ENCODE measurements at regions not wholly inside any gene's neighbourhood (a gene's known extent, or its start where the extent isn't known, plus 50 kb on each side); places are given as distances from the start of the nearest gene placed in this dataset.

DNA sequence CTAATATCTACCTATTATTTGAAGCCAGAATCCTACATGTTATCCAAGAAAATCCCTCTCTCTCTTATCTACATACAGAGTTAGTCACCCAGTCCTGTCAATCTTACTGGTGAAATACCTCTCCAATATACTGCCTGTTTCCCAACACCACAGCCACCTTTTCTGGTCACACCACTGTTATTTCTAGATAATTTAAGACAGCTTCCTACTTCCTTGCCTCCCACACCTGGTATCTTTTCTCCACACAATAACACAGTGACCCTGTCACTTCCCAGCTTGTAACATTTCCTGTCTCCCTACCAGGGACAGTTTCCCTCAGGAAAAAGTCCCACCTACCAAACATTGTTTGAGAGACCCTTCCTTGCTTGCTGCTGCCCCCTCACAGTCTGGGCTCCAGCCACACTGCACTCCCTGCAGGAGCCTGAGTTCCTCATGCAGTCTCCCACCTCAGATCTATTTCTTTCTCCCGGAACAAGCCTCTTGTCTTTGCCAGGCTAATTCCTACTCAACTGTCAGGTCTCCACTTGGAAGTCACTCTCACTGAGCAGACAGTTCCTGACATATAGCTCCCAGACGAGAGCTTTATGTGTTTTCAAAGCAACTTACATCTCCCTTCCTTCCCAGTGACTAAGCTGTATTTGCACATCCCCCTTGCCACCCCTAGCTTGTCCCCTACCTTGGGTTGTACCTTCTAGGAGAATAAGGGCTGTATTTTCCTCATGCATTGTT lies 73.6 kb upstream of the QRFPR start:
- Mint-ChIP-seq H3K4me3 (no peak overlapping the region), H3K36me3 (no peaks in the 10 kb centered on the region), H3K4me1 (no peaks in the 10 kb centered on the region), H3K9me3 (no peaks in the 10 kb centered on the region), H3K27me3 (peaks cover 23 to 32% of the 10 kb centered on the region in 2 donors), H3K27ac (no peak overlapping the region)
- Histone ChIP-seq H3K27ac (ENCODE audit: low read length) (no peak overlapping the region), H3K9me3 (no peaks in the 10 kb centered on the region), H3K27me3 (replicated peaks in 1 of 2; ENCODE audit: control insufficient read depth in 2 of 2, extremely low read depth in 1 of 2, insufficient read depth in 2 of 2, low read length in 1 of 2) (peaks cover 0 to 6% of the 10 kb centered on the region in 2 experiments), H3K36me3 (ENCODE audit: control insufficient read depth in 2 of 2, extremely low read depth in 1 of 2, insufficient read depth in 1 of 2, low read length in 1 of 2) (no peaks in the 10 kb centered on the region), H3K4me1 (ENCODE audit: control insufficient read depth in 1 of 2, extremely low read depth in 1 of 2, insufficient read depth in 2 of 2, low read length in 2 of 2) (no peaks in the 10 kb centered on the region), H3K4me3 (ENCODE audit: control insufficient read depth in 1 of 2, extremely low read depth in 1 of 2, low read length in 1 of 2) (no peak overlapping the region)
- ChIA-PET CTCF (no interaction called here), POLR2A (no interaction called here)
- DNase-seq: no peak
- WGBS (ENCODE audit: insufficient coverage): 50% methylated on average over 1 of the region's 2 CpGs
- ATAC-seq (replicated peaks in 1 of 4): no peak

DNA sequence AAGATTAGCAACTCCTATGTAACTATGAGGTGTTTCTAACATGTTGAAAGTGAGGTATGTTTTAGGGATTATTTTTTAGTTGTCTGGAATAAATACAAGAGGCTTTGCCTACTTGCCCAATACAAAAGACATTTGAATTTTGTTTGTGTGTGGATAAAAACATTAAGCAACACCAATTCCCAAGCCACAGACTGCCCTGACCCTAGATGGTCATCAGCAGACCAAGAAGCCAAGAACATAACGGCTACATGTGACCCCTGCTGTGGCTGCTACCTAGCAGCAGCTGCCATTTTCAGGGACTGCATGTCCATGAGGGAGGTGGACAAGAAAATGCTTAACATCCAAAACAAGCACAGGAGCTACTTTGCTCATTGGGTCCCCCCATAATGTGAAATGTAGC lies 70.5 kb upstream of the QRFPR start:
- WGBS (ENCODE audit: insufficient coverage): no CpG with 5 or more reads among the region's 1 CpG
- Histone ChIP-seq H3K9me3 (no peaks in the 10 kb centered on the region), H3K4me3 (ENCODE audit: control insufficient read depth in 1 of 2, extremely low read depth in 1 of 2, low read length in 1 of 2) (no peak overlapping the region), H3K4me1 (ENCODE audit: control insufficient read depth in 1 of 2, extremely low read depth in 1 of 2, insufficient read depth in 2 of 2, low read length in 2 of 2) (no peaks in the 10 kb centered on the region), H3K27ac (ENCODE audit: low read length) (no peak overlapping the region), H3K27me3 (replicated peaks in 1 of 2; ENCODE audit: control insufficient read depth in 2 of 2, extremely low read depth in 1 of 2, insufficient read depth in 2 of 2, low read length in 1 of 2) (peaks cover 0 to 6% of the 10 kb centered on the region in 2 experiments), H3K36me3 (ENCODE audit: control insufficient read depth in 2 of 2, extremely low read depth in 1 of 2, insufficient read depth in 1 of 2, low read length in 1 of 2) (no peaks in the 10 kb centered on the region)
- Mint-ChIP-seq H3K9me3 (no peaks in the 10 kb centered on the region), H3K27ac (no peak overlapping the region), H3K4me3 (no peak overlapping the region), H3K4me1 (no peaks in the 10 kb centered on the region), H3K36me3 (no peaks in the 10 kb centered on the region), H3K27me3 (peaks cover 19 to 21% of the 10 kb centered on the region in 2 donors)
- no peak for DNase-seq
- ChIA-PET POLR2A (no interaction called here), CTCF (no interaction called here)
- ATAC-seq (replicated peaks in 1 of 4): no peak

DNA sequence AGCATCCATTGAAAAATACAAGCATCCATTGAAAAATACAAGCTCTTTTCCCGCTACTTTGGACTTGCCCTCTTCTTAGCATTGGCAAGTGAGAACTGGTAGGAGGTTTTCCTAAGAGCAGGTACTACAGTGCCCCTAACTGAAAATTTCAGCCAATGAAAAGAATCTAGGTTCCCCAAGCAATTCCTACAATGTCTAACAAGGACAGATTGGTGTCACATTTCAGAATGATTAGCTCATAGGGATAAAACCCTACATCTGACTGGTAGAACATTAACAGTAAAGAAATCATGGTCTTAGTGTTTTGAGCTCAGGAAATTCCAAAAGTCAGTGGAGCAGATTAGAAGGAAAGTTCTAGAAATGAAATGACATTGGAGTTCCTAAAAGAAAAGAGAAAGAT lies 68.6 kb upstream of the QRFPR start:
- CTCF ChIA-PET: no interaction called here
- no peak for DNase-seq
- no CpG with 5 or more reads among the region's 1 CpG for WGBS (ENCODE audit: insufficient coverage)

DNA sequence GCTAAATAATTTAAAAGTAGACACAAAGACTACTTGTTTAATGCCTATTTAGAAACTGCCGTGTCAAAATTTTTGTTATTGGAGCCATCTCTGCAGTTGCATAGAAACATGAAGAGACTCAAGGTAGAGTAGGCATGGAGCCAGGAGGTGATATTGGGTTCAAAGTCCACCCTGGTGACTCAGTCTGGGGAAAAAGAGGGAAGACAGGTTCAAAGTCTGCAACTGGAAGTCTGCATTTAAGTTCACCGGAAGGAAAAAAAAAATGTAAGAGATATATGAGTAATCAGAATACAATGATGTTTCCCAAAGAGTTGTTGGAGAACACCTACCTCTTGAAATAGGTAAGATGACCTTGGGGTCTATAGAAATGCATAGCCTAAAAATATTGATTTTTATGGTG lies 67.4 kb upstream of the QRFPR start:
- ChIA-PET CTCF (no interaction called here), POLR2A (no interaction called here)
- no peaks in the 10 kb centered on the region for H3K9me3 ChIP-seq
- no peak for ATAC-seq (replicated peaks in 1 of 4)
- H3K27ac ChIP-seq (ENCODE audit: low read length): no peak overlapping the region
- H3K36me3 ChIP-seq (ENCODE audit: control insufficient read depth in 2 of 2, extremely low read depth in 1 of 2, insufficient read depth in 1 of 2, low read length in 1 of 2): no peaks in the 10 kb centered on the region
- no CpG with 5 or more reads among the region's 2 CpGs for WGBS (ENCODE audit: insufficient coverage)
- Mint-ChIP-seq H3K9me3 (no peaks in the 10 kb centered on the region), H3K36me3 (no peaks in the 10 kb centered on the region), H3K4me3 (no peak overlapping the region), H3K27ac (no peak overlapping the region), H3K4me1 (no peaks in the 10 kb centered on the region), H3K27me3 (peaks cover 5 to 27% of the 10 kb centered on the region in 2 donors)
- H3K27me3 ChIP-seq (replicated peaks in 1 of 2; ENCODE audit: control insufficient read depth in 2 of 2, extremely low read depth in 1 of 2, insufficient read depth in 2 of 2, low read length in 1 of 2): no peaks in the 10 kb centered on the region
- no peak for DNase-seq
- H3K4me1 ChIP-seq (ENCODE audit: control insufficient read depth in 1 of 2, extremely low read depth in 1 of 2, insufficient read depth in 2 of 2, low read length in 2 of 2): no peaks in the 10 kb centered on the region
- no peak overlapping the region for H3K4me3 ChIP-seq (ENCODE audit: control insufficient read depth in 1 of 2, extremely low read depth in 1 of 2, low read length in 1 of 2)

More for the DNA sequence above, 68.6 kb upstream of the QRFPR start:
- no peaks in the 10 kb centered on the region for H3K9me3 Mint-ChIP-seq
- POLR2A ChIA-PET: no interaction called here
- no peak overlapping the region for H3K4me3 Mint-ChIP-seq
- Histone ChIP-seq H3K4me3 (ENCODE audit: control insufficient read depth in 1 of 2, extremely low read depth in 1 of 2, low read length in 1 of 2) (no peak overlapping the region), H3K36me3 (ENCODE audit: control insufficient read depth in 2 of 2, extremely low read depth in 1 of 2, insufficient read depth in 1 of 2, low read length in 1 of 2) (no peaks in the 10 kb centered on the region), H3K4me1 (ENCODE audit: control insufficient read depth in 1 of 2, extremely low read depth in 1 of 2, insufficient read depth in 2 of 2, low read length in 2 of 2) (no peaks in the 10 kb centered on the region), H3K27ac (ENCODE audit: low read length) (no peak overlapping the region), H3K27me3 (replicated peaks in 1 of 2; ENCODE audit: control insufficient read depth in 2 of 2, extremely low read depth in 1 of 2, insufficient read depth in 2 of 2, low read length in 1 of 2) (no peaks in the 10 kb centered on the region), H3K9me3 (no peaks in the 10 kb centered on the region)
- H3K4me1 Mint-ChIP-seq: no peaks in the 10 kb centered on the region
- ATAC-seq (replicated peaks in 1 of 4): no peak
- no peak overlapping the region for H3K27ac Mint-ChIP-seq
- peaks cover 11 to 26% of the 10 kb centered on the region in 2 donors for H3K27me3 Mint-ChIP-seq
- no peaks in the 10 kb centered on the region for H3K36me3 Mint-ChIP-seq

DNA sequence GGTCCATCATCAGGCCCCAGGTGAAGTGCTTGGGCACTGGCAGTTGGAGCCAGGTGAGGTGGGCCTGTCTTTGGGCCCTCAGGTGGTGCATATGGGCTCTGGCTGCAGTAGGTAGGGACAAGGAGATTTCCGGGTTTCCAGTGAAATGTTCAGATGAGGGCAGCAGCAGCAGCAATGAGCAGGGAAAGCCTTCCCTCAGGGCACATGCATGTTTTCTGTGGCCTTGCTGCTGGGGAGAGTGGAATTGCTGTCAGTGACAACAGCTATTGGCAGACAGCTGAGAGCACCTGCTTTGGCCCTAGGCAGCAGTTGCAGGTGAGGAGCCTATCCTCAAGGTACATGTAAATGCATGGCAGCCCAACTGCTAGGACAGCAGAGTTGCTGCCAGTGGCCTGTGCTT lies 58.9 kb upstream of the QRFPR start:
- H3K27me3 ChIP-seq (replicated peaks in 1 of 2; ENCODE audit: control insufficient read depth in 2 of 2, extremely low read depth in 1 of 2, insufficient read depth in 2 of 2, low read length in 1 of 2): peaks cover 0 to 7% of the 10 kb centered on the region in 2 experiments
- POLR2A ChIA-PET: no interaction called here
- H3K9me3 ChIP-seq: no peaks in the 10 kb centered on the region
- no peak overlapping the region for H3K27ac Mint-ChIP-seq
- H3K4me3 Mint-ChIP-seq: no peak overlapping the region
- ATAC-seq (replicated peaks in 1 of 4): no peak
- H3K27me3 Mint-ChIP-seq: peaks cover 15 to 23% of the 10 kb centered on the region in 2 donors
- CTCF ChIA-PET: no interaction called here
- H3K4me1 Mint-ChIP-seq: no peaks in the 10 kb centered on the region
- no peak overlapping the region for H3K4me3 ChIP-seq (ENCODE audit: control insufficient read depth in 1 of 2, extremely low read depth in 1 of 2, low read length in 1 of 2)
- peaks cover 25 to 27% (median 27%) of the 10 kb centered on the region in 3 donors for H3K9me3 Mint-ChIP-seq
- no peak for DNase-seq
- H3K36me3 ChIP-seq (ENCODE audit: control insufficient read depth in 2 of 2, extremely low read depth in 1 of 2, insufficient read depth in 1 of 2, low read length in 1 of 2): no peaks in the 10 kb centered on the region
- H3K4me1 ChIP-seq (ENCODE audit: control insufficient read depth in 1 of 2, extremely low read depth in 1 of 2, insufficient read depth in 2 of 2, low read length in 2 of 2): no peaks in the 10 kb centered on the region
- H3K27ac ChIP-seq (ENCODE audit: low read length): no peak overlapping the region
- H3K36me3 Mint-ChIP-seq: no peaks in the 10 kb centered on the region
- WGBS (ENCODE audit: insufficient coverage): 67% methylated on average over 1 of the region's 1 CpG

All from T-cell (primary cell).